K562 (cell line): ENCODE measurements at regions not wholly inside any gene's neighbourhood (a gene's known extent, or its start where the extent isn't known, plus 50 kb on each side); places are given as distances from the start of the nearest gene placed in this dataset.

Source experiments
- BRCA1 ChIP-seq, 2 experiments: fragments of 450-650 bp in 1 of 2; sonication (generic) in 1 of 2; formaldehyde crosslinking in 1 of 2; IDR thresholded peaks; 2 replicates each; pipeline versions ENCODE4 v1.5.0 to v1.6.1; 2017 to 2020; ENCODE audit warnings: mild to moderate bottlenecking in 1 of 2, missing genetic modification reagents in 1 of 2
- CGGBP1 ChIP-seq: fragments of 250-450 bp; sonication (Bioruptor Pico); IDR thresholded peaks from 2 replicates; pipeline ENCODE4 v1.9.0; 2021; ENCODE audit warnings: mild to moderate bottlenecking
- ETV5 ChIP-seq: sonication (generic); formaldehyde crosslinking; IDR thresholded peaks from 2 replicates; pipeline ENCODE4 v1.4.0; 2020; ENCODE audit warnings: low read depth, mild to moderate bottlenecking, missing genetic modification reagents
- HOXB6 ChIP-seq: fragments of 250-450 bp; sonication (Bioruptor Pico); IDR thresholded peaks from 2 replicates; pipeline ENCODE4 v1.5.1; 2022; ENCODE audit warnings: mild to moderate bottlenecking, borderline replicate concordance
- NR4A1 ChIP-seq, 2 experiments: fragments of 250-450 bp in 1 of 2; fragments of 450-650 bp in 1 of 2; sonication (Bioruptor Pico) in 1 of 2; IDR thresholded peaks; 2 replicates each; pipeline versions ENCODE4 v1.4.0 to v1.6.1; 2016 to 2020; ENCODE audit warnings: mild to moderate bottlenecking in 2 of 2, missing compliant biosample characterization in 1 of 2, missing genetic modification characterization in 1 of 2, moderate library complexity in 1 of 2
- PBX2 ChIP-seq, 2 experiments: IDR thresholded peaks in 1 of 2; conservative IDR thresholded peaks in 1 of 2; 2 replicates each; pipeline ENCODE4 v1.6.1; 2016; ENCODE audit warnings: low read depth in 2 of 2, mild to moderate bottlenecking in 1 of 2, missing compliant biosample characterization in 1 of 2, missing genetic modification characterization in 1 of 2, moderate library complexity in 1 of 2
- PCBP2 ChIP-seq: fragments of 200-400 bp; formaldehyde crosslinking; IDR thresholded peaks from 2 replicates; pipeline ENCODE4 v1.6.1; 2018; ENCODE audit warnings: low read length, low read depth, mild to moderate bottlenecking, moderate library complexity; ENCODE audit not compliant: poor library complexity, severe bottlenecking
- SMARCC2 ChIP-seq: fragments of 450-650 bp; IDR thresholded peaks from 2 replicates; pipeline ENCODE4 v1.6.1; 2017; ENCODE audit warnings: antibody characterized with exemption, moderate library complexity, mild to moderate bottlenecking, low read depth
- TAF1 ChIP-seq: IDR thresholded peaks from 2 replicates; pipeline ENCODE4 v1.6.1; 2011; ENCODE audit warnings: mild to moderate bottlenecking, low read length, moderate library complexity; ENCODE audit not compliant: insufficient read depth, control insufficient read depth, severe bottlenecking; ENCODE audit errors: extremely low read depth
- XRCC3 ChIP-seq: fragments of 450-650 bp; IDR thresholded peaks from 2 replicates; pipeline ENCODE4 v1.6.1; 2017; ENCODE audit warnings: mild to moderate bottlenecking, moderate library complexity
- ZKSCAN8 ChIP-seq: fragments of 200-800 bp; sonication (Bioruptor generic); IDR thresholded peaks from 2 replicates; pipeline ENCODE4 v1.6.1; 2016; ENCODE audit warnings: missing genetic modification characterization, missing compliant biosample characterization
- ZNF655 ChIP-seq: fragments of 250-450 bp; sonication (Bioruptor Pico); IDR thresholded peaks from 2 replicates; pipeline ENCODE4 v1.5.0; 2021
- TF ChIP-seq, protein P1 (sequence below): sonication (generic); formaldehyde crosslinking; IDR thresholded peaks from 2 replicates; pipeline ENCODE4 v1.8.1; 2023; ENCODE audit warnings: mild to moderate bottlenecking, missing genetic modification reagents
- TF ChIP-seq, protein P2 (sequence below): fragments of 250-450 bp; sonication (Bioruptor Pico); IDR thresholded peaks from 2 replicates; pipeline ENCODE4 v1.9.0; 2021; ENCODE audit warnings: mild to moderate bottlenecking, inconsistent platforms
- TF ChIP-seq, protein P3 (sequence below): fragments of 450-650 bp; IDR thresholded peaks from 2 replicates; pipeline ENCODE4 v1.6.1; 2017; ENCODE audit warnings: antibody characterized with exemption

DNA sequence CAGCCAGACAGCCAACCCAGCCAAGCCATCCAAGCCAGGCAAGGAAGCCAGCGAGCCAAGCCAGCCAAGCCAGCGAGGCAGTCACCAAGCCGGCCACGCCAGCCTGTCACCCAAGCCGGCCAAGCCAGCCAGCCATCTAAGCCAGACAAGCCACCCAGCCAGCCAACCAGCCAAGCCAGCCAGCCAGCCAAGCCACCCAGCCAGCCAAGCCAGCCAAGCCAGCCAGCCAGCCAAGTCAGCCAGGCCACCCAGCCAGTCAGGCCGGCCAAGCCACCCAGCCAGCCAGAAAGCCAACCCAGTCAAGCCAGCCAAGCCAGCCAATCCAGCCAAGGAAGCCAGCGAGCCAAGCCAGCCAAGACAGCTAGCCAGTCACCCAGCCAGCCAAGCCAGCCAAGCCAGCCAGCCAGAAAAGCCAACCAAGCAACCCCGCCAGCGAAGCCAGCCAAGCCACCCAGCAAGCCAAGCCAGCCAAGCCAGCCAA, 201.2 kb downstream of the GOLGA6L6 start (continued):
- TF ChIP-seq PBX2 (CRISPR knock-in tag; IDR thresholded peaks at IDR 0.05; ENCODE audit: low read depth) (peak; percentile 26; the same call in 1 of the 2 replicates), PBX2 (tag; conservative IDR thresholded peaks at IDR 0.05; ENCODE audit: low read depth) (no peak), ETV5 (CRISPR knock-in tag) (no peak), TAF1 (no peak), SMARCC2 (no peak), BRCA1 (IDR thresholded peaks at IDR 0.05) (no peak), BRCA1 (CRISPR knock-in tag; IDR thresholded peaks at IDR 0.05) (0 out of 2 replicates have a peak, but pooled peaks have one; percentile 76), ZNF655 (CRISPR knock-in tag) (no peak), XRCC3 (no peak), NR4A1 (CRISPR knock-in tag; IDR thresholded peaks at IDR 0.05) (peak; percentile 48; the same call in 1 of the 2 replicates), NR4A1 (tag; IDR thresholded peaks at IDR 0.05) (no peak), ZKSCAN8 (CRISPR knock-in tag) (no peak), PCBP2 (no peak), CGGBP1 (no peak), HOXB6 (CRISPR knock-in tag) (no peak)
- TF ChIP-seq, protein P1, sequence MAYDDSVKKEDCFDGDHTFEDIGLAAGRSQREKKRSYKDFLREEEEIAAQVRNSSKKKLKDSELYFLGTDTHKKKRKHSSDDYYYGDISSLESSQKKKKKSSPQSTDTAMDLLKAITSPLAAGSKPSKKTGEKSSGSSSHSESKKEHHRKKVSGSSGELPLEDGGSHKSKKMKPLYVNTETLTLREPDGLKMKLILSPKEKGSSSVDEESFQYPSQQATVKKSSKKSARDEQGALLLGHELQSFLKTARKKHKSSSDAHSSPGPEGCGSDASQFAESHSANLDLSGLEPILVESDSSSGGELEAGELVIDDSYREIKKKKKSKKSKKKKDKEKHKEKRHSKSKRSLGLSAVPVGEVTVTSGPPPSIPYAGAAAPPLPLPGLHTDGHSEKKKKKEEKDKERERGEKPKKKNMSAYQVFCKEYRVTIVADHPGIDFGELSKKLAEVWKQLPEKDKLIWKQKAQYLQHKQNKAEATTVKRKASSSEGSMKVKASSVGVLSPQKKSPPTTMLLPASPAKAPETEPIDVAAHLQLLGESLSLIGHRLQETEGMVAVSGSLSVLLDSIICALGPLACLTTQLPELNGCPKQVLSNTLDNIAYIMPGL = no peak
- TF ChIP-seq, protein P2, sequence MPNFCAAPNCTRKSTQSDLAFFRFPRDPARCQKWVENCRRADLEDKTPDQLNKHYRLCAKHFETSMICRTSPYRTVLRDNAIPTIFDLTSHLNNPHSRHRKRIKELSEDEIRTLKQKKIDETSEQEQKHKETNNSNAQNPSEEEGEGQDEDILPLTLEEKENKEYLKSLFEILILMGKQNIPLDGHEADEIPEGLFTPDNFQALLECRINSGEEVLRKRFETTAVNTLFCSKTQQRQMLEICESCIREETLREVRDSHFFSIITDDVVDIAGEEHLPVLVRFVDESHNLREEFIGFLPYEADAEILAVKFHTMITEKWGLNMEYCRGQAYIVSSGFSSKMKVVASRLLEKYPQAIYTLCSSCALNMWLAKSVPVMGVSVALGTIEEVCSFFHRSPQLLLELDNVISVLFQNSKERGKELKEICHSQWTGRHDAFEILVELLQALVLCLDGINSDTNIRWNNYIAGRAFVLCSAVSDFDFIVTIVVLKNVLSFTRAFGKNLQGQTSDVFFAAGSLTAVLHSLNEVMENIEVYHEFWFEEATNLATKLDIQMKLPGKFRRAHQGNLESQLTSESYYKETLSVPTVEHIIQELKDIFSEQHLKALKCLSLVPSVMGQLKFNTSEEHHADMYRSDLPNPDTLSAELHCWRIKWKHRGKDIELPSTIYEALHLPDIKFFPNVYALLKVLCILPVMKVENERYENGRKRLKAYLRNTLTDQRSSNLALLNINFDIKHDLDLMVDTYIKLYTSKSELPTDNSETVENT (CRISPR knock-in tag) = peak; percentile 79
- TF ChIP-seq, protein P3, sequence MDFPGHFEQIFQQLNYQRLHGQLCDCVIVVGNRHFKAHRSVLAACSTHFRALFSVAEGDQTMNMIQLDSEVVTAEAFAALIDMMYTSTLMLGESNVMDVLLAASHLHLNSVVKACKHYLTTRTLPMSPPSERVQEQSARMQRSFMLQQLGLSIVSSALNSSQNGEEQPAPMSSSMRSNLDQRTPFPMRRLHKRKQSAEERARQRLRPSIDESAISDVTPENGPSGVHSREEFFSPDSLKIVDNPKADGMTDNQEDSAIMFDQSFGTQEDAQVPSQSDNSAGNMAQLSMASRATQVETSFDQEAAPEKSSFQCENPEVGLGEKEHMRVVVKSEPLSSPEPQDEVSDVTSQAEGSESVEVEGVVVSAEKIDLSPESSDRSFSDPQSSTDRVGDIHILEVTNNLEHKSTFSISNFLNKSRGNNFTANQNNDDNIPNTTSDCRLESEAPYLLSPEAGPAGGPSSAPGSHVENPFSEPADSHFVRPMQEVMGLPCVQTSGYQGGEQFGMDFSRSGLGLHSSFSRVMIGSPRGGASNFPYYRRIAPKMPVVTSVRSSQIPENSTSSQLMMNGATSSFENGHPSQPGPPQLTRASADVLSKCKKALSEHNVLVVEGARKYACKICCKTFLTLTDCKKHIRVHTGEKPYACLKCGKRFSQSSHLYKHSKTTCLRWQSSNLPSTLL = no peak
